GM12864 (cell line): ENCODE measurements at regions not wholly inside any gene's neighbourhood (a gene's known extent, or its start where the extent isn't known, plus 50 kb on each side); places are given as distances from the start of the nearest gene placed in this dataset.

Experiments
- DNase-seq: peaks from one replicate; pipeline ENCODE4 v3.0.0-alpha.2; 2011; ENCODE audit warnings: low read depth
- H3K4me3 ChIP-seq: 2 replicates; pipeline ENCODE4 v1.5.1; 2011; ENCODE audit warnings: mild to moderate bottlenecking, low read depth, low read length, control low read depth
- CTCF ChIP-seq: IDR thresholded peaks from 2 replicates; pipeline ENCODE4 v1.5.1; 2011; ENCODE audit warnings: low read depth, mild to moderate bottlenecking, moderate library complexity, low read length, control low read depth, inconsistent platforms; ENCODE audit errors: missing control alignments

GRCh38 chr6:132144456-132144855 lies 193.3 kb upstream of the CCN2 start:
- no peak for TF ChIP-seq CTCF
- no peak overlapping the region for H3K4me3 ChIP-seq
- no peak for DNase-seq

GRCh38 chr6:132143258-132143657 lies 192.1 kb upstream of the CCN2 start:
- no peak overlapping the region for H3K4me3 ChIP-seq
- no peak for TF ChIP-seq CTCF
- no peak for DNase-seq

GRCh38 chr6:132142768-132143167 lies 191.6 kb upstream of the CCN2 start:
- no peak for DNase-seq
- no peak for TF ChIP-seq CTCF
- H3K4me3 ChIP-seq: no peak overlapping the region

- no peak overlapping the region for H3K4me3 ChIP-seq
- no peak for DNase-seq
- TF ChIP-seq CTCF: no peak
These were observed 191.1 kb upstream of the CCN2 start for GRCh38 chr6:132142308-132142707.

- no peak for DNase-seq
- no peak overlapping the region for H3K4me3 ChIP-seq
- TF ChIP-seq CTCF: no peak
These were observed 189.0 kb upstream of the CCN2 start for GRCh38 chr6:132140189-132140588.

- H3K4me3 ChIP-seq: no peak overlapping the region
- DNase-seq: no peak
- no peak for TF ChIP-seq CTCF
These were observed 188.4 kb upstream of the CCN2 start for GRCh38 chr6:132139611-132140010.

- no peak for DNase-seq
These were observed 185.8 kb upstream of the CCN2 start for GRCh38 chr6:132136981-132137380.

More at GRCh38 chr6:132136981-132137380, 185.8 kb upstream of the CCN2 start:
- no peak for TF ChIP-seq CTCF
- H3K4me3 ChIP-seq: no peak overlapping the region
